ENCODE measurements at regions not wholly inside any gene's neighbourhood (a gene's known extent, or its start where the extent isn't known, plus 50 kb on each side); places are given as distances from the start of the nearest gene placed in this dataset.

DNA sequence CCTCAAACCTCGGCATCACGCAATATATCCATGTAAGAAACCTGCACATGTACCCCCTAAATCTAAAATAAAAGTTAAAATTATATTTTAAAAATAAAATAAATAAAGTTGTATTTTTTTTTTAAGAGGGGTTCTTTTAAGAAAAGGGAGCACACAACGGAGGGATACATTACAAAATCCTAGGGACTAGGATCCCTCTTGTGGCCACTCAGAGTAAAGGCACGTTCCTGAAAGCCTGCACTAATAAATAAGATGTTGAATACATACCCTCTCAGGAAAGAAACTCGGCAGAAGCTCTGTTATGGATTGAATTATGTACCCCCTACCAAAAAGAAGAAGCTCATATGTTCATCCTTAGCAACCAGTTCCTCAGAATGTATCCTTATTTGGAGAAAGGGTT, 50.9 kb upstream of the PRDX4 start:
- Histone ChIP-seq H3K79me2 (ENCODE audit: insufficient read depth, low read length) (no peaks in the 10 kb centered on the region), H3K9me3 (ENCODE audit: insufficient read depth, low read depth, low read length) (no peaks in the 10 kb centered on the region), H4K20me1 (ENCODE audit: insufficient read depth, low read length, poor library complexity, severe bottlenecking) (no peaks in the 10 kb centered on the region), H3K4me1 (ENCODE audit: insufficient read depth, low read length, poor library complexity, severe bottlenecking) (no peaks in the 10 kb centered on the region), H3K9ac (ENCODE audit: low read depth, low read length, poor library complexity, severe bottlenecking) (no peak overlapping the region), H3F3A (ENCODE audit: low read depth) (no peaks in the 10 kb centered on the region), H3K36me3 (ENCODE audit: insufficient read depth, low read length) (no peaks in the 10 kb centered on the region), H3K4me3 (ENCODE audit: low read length, poor library complexity, severe bottlenecking) (no peak overlapping the region), H3K27me3 (ENCODE audit: insufficient read depth, low read length, poor library complexity, severe bottlenecking) (no peaks in the 10 kb centered on the region), H3K4me2 (ENCODE audit: low read depth, low read length, poor library complexity, severe bottlenecking) (no peak overlapping the region), H2AFZ (ENCODE audit: low read length) (no peak overlapping the region), H3K9me2 (replicated peaks; ENCODE audit: low read depth, low read length) (no peaks in the 10 kb centered on the region)
- TF ChIP-seq EZH2phosphoT487 (IDR thresholded peaks at IDR 0.05; ENCODE audit: borderline replicate concordance): no peak
- TF ChIP-seq, protein P1, sequence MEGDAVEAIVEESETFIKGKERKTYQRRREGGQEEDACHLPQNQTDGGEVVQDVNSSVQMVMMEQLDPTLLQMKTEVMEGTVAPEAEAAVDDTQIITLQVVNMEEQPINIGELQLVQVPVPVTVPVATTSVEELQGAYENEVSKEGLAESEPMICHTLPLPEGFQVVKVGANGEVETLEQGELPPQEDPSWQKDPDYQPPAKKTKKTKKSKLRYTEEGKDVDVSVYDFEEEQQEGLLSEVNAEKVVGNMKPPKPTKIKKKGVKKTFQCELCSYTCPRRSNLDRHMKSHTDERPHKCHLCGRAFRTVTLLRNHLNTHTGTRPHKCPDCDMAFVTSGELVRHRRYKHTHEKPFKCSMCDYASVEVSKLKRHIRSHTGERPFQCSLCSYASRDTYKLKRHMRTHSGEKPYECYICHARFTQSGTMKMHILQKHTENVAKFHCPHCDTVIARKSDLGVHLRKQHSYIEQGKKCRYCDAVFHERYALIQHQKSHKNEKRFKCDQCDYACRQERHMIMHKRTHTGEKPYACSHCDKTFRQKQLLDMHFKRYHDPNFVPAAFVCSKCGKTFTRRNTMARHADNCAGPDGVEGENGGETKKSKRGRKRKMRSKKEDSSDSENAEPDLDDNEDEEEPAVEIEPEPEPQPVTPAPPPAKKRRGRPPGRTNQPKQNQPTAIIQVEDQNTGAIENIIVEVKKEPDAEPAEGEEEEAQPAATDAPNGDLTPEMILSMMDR (conservative IDR thresholded peaks at IDR 0.05; ENCODE audit: low read length): peak; percentile 37
